Naive thymus-derived CD4-positive, alpha-beta T cell (primary cell): ENCODE measurements at regions not wholly inside any gene's neighbourhood (a gene's known extent, or its start where the extent isn't known, plus 50 kb on each side); places are given as distances from the start of the nearest gene placed in this dataset.

ENCODE experiments used
- ATAC-seq: fragments of 150-1000 bp; cut with Tn5 transposase; 2 replicates; pipeline ENCODE4 v1.10.0; 2021; ENCODE audit warnings: mild to moderate bottlenecking, moderate library complexity
- CTCF ChIA-PET: fragments of 350-600 bp; sonication (Branson Sonifier 250); formaldehyde crosslinking; loops from one replicate; lab custom pipeline; 2021; ENCODE audit warnings: antibody characterized with exemption; lab: Charles Lee
- POLR2A ChIA-PET: fragments of 350-600 bp; sonication (Branson Sonifier 250); formaldehyde crosslinking; loops from one replicate; lab custom pipeline; 2021; ENCODE audit warnings: antibody characterized with exemption, inconsistent platforms; lab: Charles Lee
- DNase-seq, 9 donors: peaks; one replicate each; pipeline versions ENCODE4 v3.0.0 to v3.0.0-alpha.2; 2020 to 2022; ENCODE audit warnings: mixed read lengths in 1 of 9
- H3K27ac ChIP-seq: one replicate; pipeline ENCODE4 v1.7.0; 2013; ENCODE audit warnings: mild to moderate bottlenecking, low read depth, low read length, moderate library complexity
- H3K27me3 ChIP-seq, 2 donors: one replicate each; pipeline ENCODE4 v1.7.0; 2013; ENCODE audit warnings: low read length in 2 of 2, mild to moderate bottlenecking in 2 of 2, moderate library complexity in 2 of 2; ENCODE audit not compliant: control insufficient read depth in 2 of 2, insufficient read depth in 2 of 2
- H3K36me3 ChIP-seq, 3 experiments: 1 replicate in 2 of 3; 2 replicates in 1 of 3; pipeline ENCODE4 v1.7.0; 2013; ENCODE audit warnings: low read length in 3 of 3, mild to moderate bottlenecking in 3 of 3, moderate library complexity in 1 of 3; ENCODE audit not compliant: insufficient read depth in 3 of 3, control insufficient read depth in 2 of 3
- H3K4me1 ChIP-seq, 2 donors: one replicate each; pipeline ENCODE4 v1.7.0; 2013; ENCODE audit warnings: low read length in 2 of 2, mild to moderate bottlenecking in 2 of 2, moderate library complexity in 1 of 2; ENCODE audit not compliant: control insufficient read depth in 2 of 2, insufficient read depth in 2 of 2
- H3K4me3 ChIP-seq: 2 replicates; pipeline ENCODE4 v1.7.0; 2013; ENCODE audit warnings: mild to moderate bottlenecking, low read length
- H3K9me3 ChIP-seq, 3 experiments: 1 replicate in 2 of 3; 2 replicates in 1 of 3; pipeline ENCODE4 v1.7.0; 2013; ENCODE audit warnings: low read length in 3 of 3; ENCODE audit not compliant: control insufficient read depth in 2 of 3
- H3K27ac Mint-ChIP-seq, 9 donors: one replicate each; pipeline ENCODE4 v1.8.0; 2020 to 2022; ENCODE audit warnings: mixed read lengths in 9 of 9, mild to moderate bottlenecking in 8 of 9, moderate library complexity in 5 of 9, inconsistent platforms in 2 of 9
- H3K27me3 Mint-ChIP-seq, 5 donors: one replicate each; pipeline ENCODE4 v1.8.0; 2021 to 2022; ENCODE audit warnings: mixed read lengths in 5 of 5, mild to moderate bottlenecking in 1 of 5
- H3K36me3 Mint-ChIP-seq, 5 donors: one replicate each; pipeline ENCODE4 v1.8.0; 2020 to 2022; ENCODE audit warnings: mixed read lengths in 5 of 5, mild to moderate bottlenecking in 3 of 5, inconsistent platforms in 1 of 5
- H3K4me1 Mint-ChIP-seq, 7 donors: one replicate each; pipeline ENCODE4 v1.8.0; 2020 to 2022; ENCODE audit warnings: mixed read lengths in 7 of 7, mild to moderate bottlenecking in 3 of 7, inconsistent platforms in 1 of 7
- H3K4me3 Mint-ChIP-seq, 10 donors: one replicate each; pipeline ENCODE4 v1.8.0; 2020 to 2022; ENCODE audit warnings: mild to moderate bottlenecking in 10 of 10, mixed read lengths in 10 of 10, moderate library complexity in 6 of 10, inconsistent platforms in 2 of 10
- H3K9me3 Mint-ChIP-seq, 11 donors: one replicate each; pipeline ENCODE4 v1.8.0; 2020 to 2022; ENCODE audit warnings: mixed read lengths in 11 of 11, mild to moderate bottlenecking in 4 of 11, inconsistent platforms in 1 of 11, moderate library complexity in 1 of 11
- intact Hi-C, 2 donors: fragments of 100-400 bp; cut with micrococcal nuclease; formaldehyde crosslinking; loops; one replicate each; pipeline ENCODE4 v1.15.1; 2023

DNA sequence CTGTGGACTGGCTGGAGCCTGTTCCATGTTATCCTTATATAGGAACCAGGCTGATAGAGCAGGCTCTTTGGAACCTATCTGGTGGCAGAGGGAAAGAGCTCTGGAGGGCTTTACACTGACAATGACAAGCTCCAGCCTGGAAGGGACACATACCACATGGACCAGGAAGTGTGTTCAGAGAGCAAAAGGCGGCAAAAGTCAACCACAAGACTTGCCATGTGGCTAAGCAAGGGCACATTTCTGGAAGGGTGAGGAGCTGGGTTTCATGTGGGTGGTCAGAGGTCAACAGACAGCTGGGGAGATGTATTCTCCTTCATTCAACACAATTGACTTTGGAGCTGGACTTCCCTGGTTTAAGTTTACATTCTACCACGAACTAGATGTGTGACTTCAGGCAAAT, 325.2 kb downstream of the DYSF start:
- no peak overlapping the region for H3K27ac Mint-ChIP-seq
- H3K36me3 Mint-ChIP-seq, result peaks cover 0 to 3% (median 0%) of the 10 kb centered on the region in 5 donors
- no peak for DNase-seq
- no peak for ATAC-seq
- Histone ChIP-seq H3K4me3 (no peak overlapping the region), H3K4me1 (no peaks in the 10 kb centered on the region), H3K9me3 (no peaks in the 10 kb centered on the region), H3K36me3 (no peaks in the 10 kb centered on the region), H3K27me3 (no peaks in the 10 kb centered on the region), H3K27ac (no peak overlapping the region)
- intact Hi-C loops, result no loop called here
- ChIA-PET POLR2A (no interaction called here), CTCF (no interaction called here)
- H3K4me1 Mint-ChIP-seq, result no peaks in the 10 kb centered on the region
- H3K27me3 Mint-ChIP-seq, result peaks cover 2 to 25% (median 19%) of the 10 kb centered on the region in 5 donors
- no peak overlapping the region for H3K4me3 Mint-ChIP-seq
- peaks cover 0 to 5% (median 0%) of the 10 kb centered on the region in 11 donors for H3K9me3 Mint-ChIP-seq

DNA sequence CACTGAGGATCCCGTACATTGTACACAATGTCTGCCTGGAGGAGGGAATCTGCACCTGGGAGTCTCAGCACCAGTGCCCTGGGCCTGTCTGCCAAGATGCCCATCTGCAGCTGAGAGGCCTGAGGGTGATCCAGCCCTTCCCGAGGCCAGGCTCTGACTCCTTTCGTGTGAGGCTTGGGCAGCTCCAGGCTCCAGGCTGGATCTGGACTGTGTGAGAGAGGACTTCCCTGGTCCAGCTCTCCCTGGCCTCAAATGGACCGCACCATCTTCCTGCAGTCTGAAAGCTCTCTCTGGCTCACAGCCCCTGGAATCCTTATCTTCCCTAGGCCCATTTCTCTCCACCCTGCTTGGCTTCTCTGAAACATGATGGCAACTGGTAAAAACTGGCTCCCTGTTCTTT, 324.6 kb downstream of the DYSF start:
- H3K4me3 ChIP-seq, result no peak overlapping the region
- H3K9me3 ChIP-seq, result no peaks in the 10 kb centered on the region
- CTCF ChIA-PET, result no interaction called here
- Mint-ChIP-seq H3K4me1 (no peaks in the 10 kb centered on the region), H3K36me3 (peaks cover 0 to 3% (median 0%) of the 10 kb centered on the region in 5 donors), H3K27me3 (peaks cover 2 to 24% (median 19%) of the 10 kb centered on the region in 5 donors), H3K27ac (no peak overlapping the region), H3K4me3 (no peak overlapping the region), H3K9me3 (peaks cover 0 to 6% (median 0%) of the 10 kb centered on the region in 11 donors)
- POLR2A ChIA-PET, result no interaction called here
- no peaks in the 10 kb centered on the region for H3K27me3 ChIP-seq
- DNase-seq (no peak), ATAC-seq (no peak)
- intact Hi-C loops, result no loop called here
- no peak overlapping the region for H3K27ac ChIP-seq
- H3K36me3 ChIP-seq, result no peaks in the 10 kb centered on the region
- no peaks in the 10 kb centered on the region for H3K4me1 ChIP-seq

DNA sequence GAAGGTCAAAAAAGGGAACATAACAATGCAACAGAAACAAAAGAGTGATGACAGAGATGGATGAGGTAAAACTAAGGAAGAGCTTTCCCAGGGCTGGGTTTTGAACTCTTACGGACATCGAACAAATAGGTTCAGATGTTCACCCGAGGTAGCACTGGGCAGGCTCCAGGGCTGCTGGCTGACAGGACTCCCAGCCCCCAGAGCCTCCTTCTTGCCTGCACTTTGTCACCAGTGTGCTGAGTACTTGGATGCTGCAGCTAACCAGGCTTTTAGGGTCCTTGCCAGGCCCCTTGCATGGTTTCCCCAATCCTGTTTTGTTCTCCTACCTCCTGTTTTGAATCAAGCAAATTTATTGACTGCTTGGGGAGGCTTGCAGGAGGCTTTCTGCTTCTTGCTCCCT, 322.9 kb downstream of the DYSF start:
- no peak for DNase-seq
- Histone ChIP-seq H3K36me3 (no peaks in the 10 kb centered on the region), H3K9me3 (no peaks in the 10 kb centered on the region), H3K4me3 (no peak overlapping the region), H3K27ac (no peak overlapping the region), H3K4me1 (no peaks in the 10 kb centered on the region), H3K27me3 (no peaks in the 10 kb centered on the region)
- peaks cover 0 to 3% (median 0%) of the 10 kb centered on the region in 5 donors for H3K36me3 Mint-ChIP-seq
- H3K4me3 Mint-ChIP-seq, result no peak overlapping the region
- H3K27ac Mint-ChIP-seq, result no peak overlapping the region
- H3K4me1 Mint-ChIP-seq, result no peaks in the 10 kb centered on the region
- peaks cover 0 to 6% (median 0%) of the 10 kb centered on the region in 11 donors for H3K9me3 Mint-ChIP-seq
- CTCF ChIA-PET, result no interaction called here
- POLR2A ChIA-PET, result no interaction called here
- intact Hi-C loops, result no loop called here
- H3K27me3 Mint-ChIP-seq, result peaks cover 2 to 23% (median 14%) of the 10 kb centered on the region in 5 donors
- no peak for ATAC-seq

DNA sequence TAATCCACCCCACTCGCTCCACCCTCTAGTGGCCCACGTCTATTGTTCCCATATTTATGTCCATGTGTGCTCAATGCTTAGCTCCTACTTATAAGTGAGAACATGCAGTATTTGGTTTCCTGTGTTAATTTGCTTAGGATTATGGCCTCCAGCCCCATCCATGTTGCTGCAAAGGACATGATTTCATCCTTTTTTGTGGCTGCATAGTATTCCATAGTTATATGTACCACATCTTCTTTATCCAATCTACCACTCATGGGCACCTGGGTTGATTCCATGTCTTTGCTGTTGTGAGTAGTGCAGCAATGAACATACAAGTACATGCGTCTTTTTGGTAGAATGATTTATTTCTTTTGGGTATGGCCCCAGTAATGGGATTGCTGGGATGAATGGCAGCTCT, 319.9 kb downstream of the DYSF start:
- CTCF ChIA-PET, result no interaction called here
- no peaks in the 10 kb centered on the region for H3K4me1 Mint-ChIP-seq
- peaks cover 0 to 11% (median 0%) of the 10 kb centered on the region in 11 donors for H3K9me3 Mint-ChIP-seq
- Histone ChIP-seq H3K27me3 (no peaks in the 10 kb centered on the region), H3K27ac (no peak overlapping the region), H3K4me3 (no peak overlapping the region), H3K4me1 (no peaks in the 10 kb centered on the region), H3K9me3 (no peaks in the 10 kb centered on the region), H3K36me3 (no peaks in the 10 kb centered on the region)
- intact Hi-C loops, result no loop called here
- no peak overlapping the region for H3K27ac Mint-ChIP-seq
- no peak overlapping the region for H3K4me3 Mint-ChIP-seq
- peaks cover 0 to 16% (median 11%) of the 10 kb centered on the region in 5 donors for H3K27me3 Mint-ChIP-seq
- POLR2A ChIA-PET, result no interaction called here
- H3K36me3 Mint-ChIP-seq, result peaks cover 0 to 3% (median 0%) of the 10 kb centered on the region in 5 donors
- no peak for DNase-seq
- no peak for ATAC-seq

DNA sequence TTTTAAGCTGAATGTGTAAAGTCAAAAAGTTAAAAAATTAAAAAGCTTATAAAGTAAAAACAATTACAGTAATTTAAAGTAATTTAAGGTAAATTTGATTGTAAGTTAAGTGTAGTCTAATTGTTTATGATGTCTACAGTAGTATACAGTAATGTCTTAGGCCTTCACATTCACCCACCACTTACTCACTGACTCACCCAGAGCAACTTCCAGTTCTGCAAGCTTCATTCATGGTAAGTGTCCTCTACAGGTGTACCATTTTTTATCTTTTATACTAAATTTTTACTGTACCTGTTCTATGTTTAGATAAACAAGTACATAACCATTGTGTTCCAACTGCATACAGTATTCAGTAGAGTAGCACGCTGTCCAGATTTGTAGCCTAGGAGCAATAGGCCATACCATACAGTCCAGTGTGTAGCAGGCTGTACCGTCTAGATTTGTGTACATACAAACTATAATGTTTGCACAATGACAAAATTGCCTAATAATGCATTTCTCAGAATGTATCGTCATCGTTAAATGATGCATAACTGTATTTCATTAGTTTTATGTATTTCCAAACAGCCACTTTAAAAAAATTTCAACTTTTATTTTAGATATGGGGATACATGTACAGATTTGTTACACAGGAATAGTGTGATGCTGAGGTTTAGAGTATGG, 319.3 kb downstream of the DYSF start:
- Histone ChIP-seq H3K4me3 (no peak overlapping the region), H3K9me3 (no peaks in the 10 kb centered on the region), H3K27ac (no peak overlapping the region), H3K36me3 (no peaks in the 10 kb centered on the region), H3K4me1 (no peaks in the 10 kb centered on the region), H3K27me3 (no peaks in the 10 kb centered on the region)
- Mint-ChIP-seq H3K36me3 (peaks cover 0 to 3% (median 0%) of the 10 kb centered on the region in 5 donors), H3K27ac (no peak overlapping the region), H3K4me1 (no peaks in the 10 kb centered on the region), H3K27me3 (peaks cover 0 to 16% (median 9%) of the 10 kb centered on the region in 5 donors), H3K4me3 (no peak overlapping the region), H3K9me3 (peaks cover 0 to 11% (median 0%) of the 10 kb centered on the region in 11 donors)
- POLR2A ChIA-PET, result no interaction called here
- CTCF ChIA-PET, result no interaction called here
- intact Hi-C loops, result no loop called here
- DNase-seq (no peak), ATAC-seq (no peak)

DNA sequence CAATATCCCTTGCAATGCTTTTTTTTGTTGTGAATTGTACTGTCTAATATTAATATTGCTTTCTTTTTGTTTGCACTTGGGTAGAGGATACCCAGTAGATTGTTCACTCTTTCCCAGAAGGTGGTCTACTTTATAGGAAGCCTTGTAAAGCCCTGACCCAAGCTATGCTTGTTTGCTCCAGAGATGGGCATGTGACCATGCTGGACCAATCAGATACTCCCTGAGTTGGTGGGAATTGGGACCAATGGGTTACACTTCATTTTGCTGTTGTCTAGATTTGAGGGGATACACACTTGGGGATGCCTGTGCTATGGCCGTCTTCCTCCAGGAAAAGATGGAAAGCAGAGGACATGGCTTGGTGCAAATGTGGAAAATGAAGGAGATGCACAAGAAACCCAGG, 314.3 kb downstream of the DYSF start:
- Mint-ChIP-seq H3K4me1 (no peaks in the 10 kb centered on the region), H3K27me3 (peaks cover 0 to 14% (median 10%) of the 10 kb centered on the region in 5 donors), H3K36me3 (no peaks in the 10 kb centered on the region), H3K4me3 (no peak overlapping the region), H3K9me3 (peaks cover 0 to 6% (median 0%) of the 10 kb centered on the region in 11 donors), H3K27ac (no peak overlapping the region)
- Histone ChIP-seq H3K27me3 (no peaks in the 10 kb centered on the region), H3K4me1 (no peaks in the 10 kb centered on the region), H3K4me3 (no peak overlapping the region), H3K36me3 (no peaks in the 10 kb centered on the region), H3K9me3 (no peaks in the 10 kb centered on the region), H3K27ac (no peak overlapping the region)
- ATAC-seq, result no peak
- ChIA-PET POLR2A (no interaction called here), CTCF (no interaction called here)
- intact Hi-C loops, result no loop called here
- no peak for DNase-seq

DNA sequence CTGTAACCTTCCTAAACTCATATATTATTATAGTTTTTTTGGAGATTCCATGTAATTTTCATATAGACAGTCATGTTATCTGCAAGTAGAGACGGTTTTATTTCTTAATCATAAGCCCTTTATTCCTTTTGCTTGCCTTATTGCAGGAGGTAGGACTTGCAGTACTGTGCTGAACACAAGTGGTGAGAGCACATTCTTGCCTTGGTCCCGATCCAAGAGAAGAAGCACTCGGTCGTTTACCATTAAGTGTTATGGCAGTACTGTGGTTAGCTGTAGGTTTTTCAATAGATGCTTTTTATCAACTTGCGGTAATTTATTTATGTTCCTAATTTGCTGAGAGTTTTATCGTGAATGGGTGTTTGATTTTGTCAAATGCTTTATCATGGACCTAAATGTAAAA, 305.7 kb downstream of the DYSF start:
- POLR2A ChIA-PET, result no interaction called here
- Mint-ChIP-seq H3K4me3 (no peak overlapping the region), H3K27me3 (peaks cover 0 to 36% (median 28%) of the 10 kb centered on the region in 5 donors), H3K4me1 (no peaks in the 10 kb centered on the region), H3K9me3 (peaks cover 0 to 6% (median 0%) of the 10 kb centered on the region in 11 donors), H3K27ac (no peak overlapping the region), H3K36me3 (no peaks in the 10 kb centered on the region)
- intact Hi-C loops, result no loop called here
- Histone ChIP-seq H3K4me1 (no peaks in the 10 kb centered on the region), H3K27ac (no peak overlapping the region), H3K9me3 (no peaks in the 10 kb centered on the region), H3K4me3 (no peak overlapping the region), H3K36me3 (no peaks in the 10 kb centered on the region), H3K27me3 (no peaks in the 10 kb centered on the region)
- DNase-seq (no peak), ATAC-seq (no peak)
- CTCF ChIA-PET, result no interaction called here
